Skin epidermis (tissue), 12 donors: ENCODE measurements at regions not wholly inside any gene's neighbourhood (a gene's known extent, or its start where the extent isn't known, plus 50 kb on each side); places are given as distances from the start of the nearest gene placed in this dataset.

Experiments
- H3K27ac ChIP-seq, 21 experiments: fragments of 200-600 bp; sonication (generic) in 11 of 21; one replicate each; pipeline ENCODE4 v1.5.0; 2020; ENCODE audit warnings: mild to moderate bottlenecking in 3 of 21, inconsistent platforms in 2 of 21, moderate library complexity in 2 of 21
- H3K4me3 ChIP-seq, 7 experiments: fragments of 200-600 bp; sonication (generic) in 2 of 7; one replicate each; pipeline ENCODE4 v1.5.0; 2020; ENCODE audit warnings: inconsistent platforms in 2 of 7, mild to moderate bottlenecking in 2 of 7, moderate library complexity in 1 of 7

DNA sequence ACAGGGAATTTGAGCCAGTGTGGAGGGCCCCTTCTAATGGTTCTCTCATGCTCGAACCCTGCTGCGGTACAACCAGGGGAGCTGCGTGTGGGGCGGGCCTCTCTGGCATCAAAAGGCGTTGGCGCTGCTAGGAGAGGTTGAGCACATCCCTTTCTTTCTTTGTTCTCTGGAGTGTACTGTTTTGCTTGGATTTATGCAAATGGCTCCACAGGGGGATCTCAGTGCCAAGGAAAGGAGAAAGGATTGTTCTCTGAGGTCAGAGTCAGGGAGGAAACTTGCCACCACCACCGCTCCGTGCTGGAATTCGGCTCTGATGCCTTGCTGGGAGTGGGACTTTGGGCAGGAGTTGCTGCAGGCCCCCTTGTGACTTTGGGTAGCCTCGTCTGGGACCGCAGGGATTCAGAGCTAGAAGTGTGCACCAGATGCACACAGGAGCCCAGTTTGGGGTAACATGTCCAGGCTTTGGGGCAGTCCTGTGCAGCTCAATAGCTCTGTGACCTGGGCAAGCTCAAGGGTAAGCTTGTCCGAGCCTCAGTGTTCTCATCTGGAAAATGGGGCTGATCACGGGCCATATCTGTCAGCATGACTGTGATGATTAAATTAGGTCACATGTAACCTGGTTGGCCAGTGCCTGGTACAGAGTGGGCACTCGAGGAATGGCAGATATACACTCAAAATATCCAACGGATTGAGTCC is 353.0 kb upstream of the EEF2KMT start:
- no peak overlapping the region for H3K4me3 ChIP-seq
- H3K27ac ChIP-seq = no peak overlapping the region

- Histone ChIP-seq H3K4me3 (no peak overlapping the region), H3K27ac (no peak overlapping the region)
Observed at GRCh38 chr16:5449901-5450300, 352.3 kb upstream of the EEF2KMT start.

- no peak overlapping the region for H3K4me3 ChIP-seq
- H3K27ac ChIP-seq = no peak overlapping the region
Observed at GRCh38 chr16:5448798-5449197, 351.2 kb upstream of the EEF2KMT start.

DNA sequence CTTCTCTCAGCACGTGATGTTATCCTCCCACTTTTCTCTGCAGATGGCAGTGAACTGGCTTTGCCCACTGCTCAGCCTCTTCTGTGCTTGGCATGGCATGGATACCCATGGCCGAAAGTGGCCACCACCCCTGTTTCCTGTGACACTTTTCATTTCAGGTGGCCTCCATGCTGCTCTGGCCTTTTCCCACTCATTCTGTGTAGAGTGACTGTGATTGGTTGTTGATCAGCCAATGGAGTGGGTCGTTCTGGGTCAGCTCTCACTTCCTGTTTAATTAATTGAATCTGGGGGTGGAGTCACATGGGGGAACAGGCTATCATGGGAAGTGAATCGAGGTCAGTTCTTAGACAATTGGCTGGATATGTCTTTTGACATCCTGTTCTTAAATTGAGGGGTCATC is 350.1 kb upstream of the EEF2KMT start:
- Histone ChIP-seq H3K27ac (no peak overlapping the region), H3K4me3 (no peak overlapping the region)

DNA sequence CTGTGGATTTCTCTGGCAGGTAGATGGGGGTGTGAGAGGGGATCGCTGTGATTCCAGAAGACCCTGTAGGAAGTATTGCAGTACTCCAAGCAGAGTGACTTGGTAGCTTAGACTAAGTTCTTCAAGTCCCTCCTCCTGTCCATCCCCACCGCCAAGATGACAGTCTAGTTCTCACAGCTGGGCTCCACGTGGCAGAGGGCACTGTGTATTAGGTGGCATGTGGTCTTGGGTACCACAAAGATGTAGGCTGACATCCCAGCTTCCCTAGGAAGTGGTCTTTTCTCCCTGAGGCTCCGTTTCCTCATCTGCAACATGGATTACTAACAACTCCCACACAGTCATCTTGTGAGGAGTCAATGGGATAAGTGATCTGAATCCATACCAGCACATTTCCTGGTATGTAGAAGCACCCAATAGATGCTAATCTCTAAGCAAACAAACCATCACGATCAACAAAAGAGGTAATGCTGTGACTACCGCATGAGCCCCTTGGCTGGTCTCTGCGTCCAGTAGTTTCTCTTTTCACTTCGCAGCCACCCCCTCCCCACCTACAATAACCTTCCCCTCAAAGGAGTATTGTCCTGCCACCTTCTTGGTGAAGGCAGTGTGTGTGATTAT is 349.1 kb upstream of the EEF2KMT start:
- no peak overlapping the region for H3K4me3 ChIP-seq
- H3K27ac ChIP-seq = no peak overlapping the region

DNA sequence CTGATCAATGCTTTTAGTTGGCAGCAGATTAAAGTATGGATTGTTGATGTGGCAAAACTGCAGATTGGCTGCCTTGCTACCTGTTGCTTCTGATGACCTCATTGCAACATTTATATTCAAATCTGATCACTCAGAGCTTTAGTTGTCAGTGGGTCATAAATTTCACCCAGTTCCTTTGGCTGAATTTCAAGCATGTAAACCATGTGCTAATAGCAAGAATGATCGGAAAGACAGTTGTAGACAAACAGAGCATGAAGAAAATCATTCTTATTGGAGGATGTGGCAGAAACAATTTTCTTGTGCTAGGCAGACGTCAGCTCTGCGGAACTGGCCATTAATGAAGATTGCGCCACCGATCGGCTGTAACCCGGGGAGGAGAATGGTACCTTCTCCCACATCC is 346.6 kb upstream of the EEF2KMT start:
- H3K27ac ChIP-seq = no peak overlapping the region
- H3K4me3 ChIP-seq = no peak overlapping the region

DNA sequence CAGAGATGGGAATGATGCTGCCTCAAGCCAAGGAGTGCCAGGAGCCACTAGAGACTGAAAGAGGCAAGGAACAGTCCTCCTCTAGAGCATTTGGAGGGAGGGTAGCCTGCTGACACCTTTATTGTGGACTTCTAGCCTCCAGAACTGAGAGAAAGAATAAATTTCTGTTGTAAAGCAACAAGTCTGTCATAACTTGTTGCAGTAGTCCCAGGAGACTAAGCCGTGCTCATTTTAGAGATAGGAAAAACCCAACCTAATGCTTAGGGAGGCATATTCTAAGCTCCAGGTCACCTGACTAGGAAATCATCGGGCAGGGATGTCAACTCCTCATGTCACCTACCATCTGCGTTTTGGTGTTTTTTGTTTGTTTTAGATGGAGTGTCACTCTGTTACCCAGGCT is 345.4 kb upstream of the EEF2KMT start:
- no peak overlapping the region for H3K4me3 ChIP-seq
- H3K27ac ChIP-seq = no peak overlapping the region

GRCh38 chr16:5442054-5442453 is 344.5 kb upstream of the EEF2KMT start:
- Histone ChIP-seq H3K27ac (no peak overlapping the region), H3K4me3 (no peak overlapping the region)

- Histone ChIP-seq H3K4me3 (no peak overlapping the region), H3K27ac (no peak overlapping the region)
Observed at GRCh38 chr16:5438591-5438990, 341.0 kb upstream of the EEF2KMT start.

DNA sequence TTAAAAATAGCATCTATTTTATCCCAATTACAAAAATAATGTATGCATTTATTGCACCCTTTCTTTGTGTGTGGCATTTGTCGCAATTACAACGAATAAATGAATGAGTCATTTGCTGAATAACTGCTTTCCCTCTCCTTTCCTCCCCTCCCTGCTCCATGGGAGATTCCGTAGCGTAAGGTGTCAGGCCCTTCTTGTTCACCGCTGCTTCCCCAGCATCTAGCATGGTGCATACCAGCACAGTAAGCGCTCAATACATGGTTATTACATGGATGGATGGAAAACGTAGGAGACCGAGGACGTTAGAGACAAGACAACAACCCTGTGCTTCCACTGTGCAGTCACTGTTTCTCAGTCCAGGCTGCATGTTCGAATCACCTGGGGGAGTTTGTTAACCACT is 336.0 kb upstream of the EEF2KMT start:
- no peak overlapping the region for H3K27ac ChIP-seq
- H3K4me3 ChIP-seq = no peak overlapping the region

DNA sequence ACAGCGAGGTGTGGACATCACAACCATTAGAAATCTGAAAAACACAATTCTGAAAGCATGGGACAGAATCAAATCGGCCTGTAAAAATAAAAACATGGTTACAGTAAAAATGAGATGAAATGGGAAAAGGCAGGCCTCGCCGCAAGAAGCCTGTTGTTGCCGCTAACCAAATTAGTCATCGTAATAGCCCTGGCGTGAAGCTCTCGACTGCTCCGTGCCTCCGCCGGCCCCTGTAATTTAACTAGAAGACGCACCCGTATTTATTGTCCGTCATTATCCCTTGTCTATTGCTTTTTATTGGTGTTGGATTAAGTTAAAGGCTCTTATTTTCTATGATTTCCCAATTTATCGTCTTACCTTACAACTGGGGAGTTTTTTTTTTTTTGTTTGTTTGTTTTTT is 334.6 kb upstream of the EEF2KMT start:
- Histone ChIP-seq H3K4me3 (no peak overlapping the region), H3K27ac (no peak overlapping the region)

DNA sequence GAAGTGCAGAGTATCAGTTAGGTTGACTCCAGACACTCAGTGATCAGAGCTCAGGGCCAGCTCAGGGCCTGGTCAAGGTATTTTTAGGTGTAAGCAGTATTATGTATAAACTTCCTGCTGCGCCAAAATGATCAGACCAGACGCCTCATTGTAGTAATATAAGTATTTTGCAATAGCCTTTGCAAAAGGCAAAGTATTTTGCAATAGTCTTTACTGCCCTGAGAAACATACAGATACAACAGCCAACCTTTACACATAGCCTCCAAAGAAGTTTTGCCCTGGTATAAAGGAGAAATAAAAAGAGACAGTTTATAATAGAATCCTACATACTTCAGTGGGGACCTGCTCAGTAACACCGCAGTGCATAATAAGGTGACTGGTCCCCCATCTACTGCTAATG is 333.0 kb upstream of the EEF2KMT start:
- Histone ChIP-seq H3K4me3 (no peak overlapping the region), H3K27ac (no peak overlapping the region)

DNA sequence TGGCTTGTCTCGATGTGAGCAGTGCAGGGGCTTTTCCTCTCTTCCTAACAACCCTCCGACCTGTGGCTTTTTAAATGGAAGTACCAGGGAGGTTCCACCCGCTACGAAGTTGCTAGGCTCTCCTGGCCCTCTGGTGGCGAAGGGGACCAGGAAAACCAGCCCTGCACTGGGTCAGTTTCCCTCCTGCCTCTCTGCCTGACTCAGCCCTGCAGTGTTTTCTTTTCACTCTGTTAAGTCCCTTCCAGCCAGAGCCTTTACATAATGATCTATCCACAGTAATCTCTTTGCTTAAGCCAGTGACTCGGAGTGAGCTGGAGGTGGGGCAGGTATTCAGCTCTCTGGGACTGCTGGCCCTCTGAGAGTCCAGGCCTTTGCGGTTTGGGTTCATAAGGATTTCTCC is 331.3 kb upstream of the EEF2KMT start:
- Histone ChIP-seq H3K27ac (no peak overlapping the region), H3K4me3 (no peak overlapping the region)

DNA sequence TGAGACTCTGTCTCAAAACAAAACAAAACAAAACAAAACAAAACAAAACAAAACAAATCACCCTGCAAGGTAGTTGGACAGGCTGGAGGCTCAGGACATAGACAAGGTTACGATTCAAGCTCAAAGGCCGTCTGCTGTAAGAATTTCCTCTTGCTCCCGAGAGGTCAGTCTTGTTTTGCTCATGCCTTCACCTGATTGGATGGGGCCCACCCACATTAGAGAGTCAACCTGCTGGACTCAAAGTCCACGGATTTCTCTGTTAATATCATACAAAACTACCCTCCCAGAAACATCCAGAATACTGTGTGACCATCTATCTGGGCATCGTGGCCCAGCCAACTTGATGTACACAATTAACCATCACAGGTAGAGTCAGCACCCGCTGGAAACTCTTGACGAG is 330.0 kb upstream of the EEF2KMT start:
- no peak overlapping the region for H3K4me3 ChIP-seq
- no peak overlapping the region for H3K27ac ChIP-seq

- H3K4me3 ChIP-seq = no peak overlapping the region
- no peak overlapping the region for H3K27ac ChIP-seq
Observed at GRCh38 chr16:5422643-5423496, 325.3 kb upstream of the EEF2KMT start.

DNA sequence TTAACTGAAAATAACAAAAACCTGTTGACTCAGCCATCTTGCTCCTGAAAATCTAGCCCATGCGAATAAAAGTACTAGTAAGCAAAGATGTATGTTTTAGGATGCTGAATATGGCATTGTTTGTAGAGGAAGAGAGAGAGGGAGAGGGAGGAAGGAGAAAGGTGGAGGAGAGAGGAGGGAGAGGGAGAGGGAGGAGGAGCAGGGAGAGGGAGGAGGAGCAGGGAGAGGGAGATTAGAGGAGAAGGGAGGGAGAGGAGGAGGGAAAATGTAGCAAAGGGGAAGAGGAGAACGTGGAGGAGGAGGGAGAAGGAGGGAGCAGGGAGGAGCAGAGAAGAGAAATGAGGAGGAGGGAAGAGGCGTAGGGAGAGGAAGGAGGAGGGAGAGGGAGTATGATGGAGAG is 324.5 kb upstream of the EEF2KMT start:
- Histone ChIP-seq H3K4me3 (no peak overlapping the region), H3K27ac (no peak overlapping the region)

- no peak overlapping the region for H3K27ac ChIP-seq
- H3K4me3 ChIP-seq = no peak overlapping the region
Observed at GRCh38 chr16:5416013-5416412, 318.4 kb upstream of the EEF2KMT start.

DNA sequence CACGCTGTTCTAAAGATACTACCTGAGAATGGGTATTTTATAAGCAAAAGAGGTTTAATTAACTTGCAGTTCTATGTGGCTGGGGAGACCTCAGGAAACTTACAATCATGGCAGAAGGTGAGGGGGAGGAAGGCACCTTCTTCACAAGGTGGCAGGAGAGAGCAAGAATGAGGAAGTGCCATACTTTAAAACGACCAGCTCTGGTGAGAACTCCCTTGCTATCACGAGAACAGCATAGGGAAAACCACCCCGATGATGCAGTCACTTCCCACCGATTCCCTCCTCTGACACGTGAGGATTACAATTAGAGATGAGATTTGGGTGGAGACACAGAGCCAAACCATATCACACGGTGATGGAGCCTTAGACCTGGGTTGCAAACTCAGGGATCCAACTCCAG is 317.5 kb upstream of the EEF2KMT start:
- no peak overlapping the region for H3K27ac ChIP-seq
- no peak overlapping the region for H3K4me3 ChIP-seq

- no peak overlapping the region for H3K27ac ChIP-seq
- no peak overlapping the region for H3K4me3 ChIP-seq
Observed at GRCh38 chr16:5412731-5413130, 315.1 kb upstream of the EEF2KMT start.

- no peak overlapping the region for H3K27ac ChIP-seq
Observed at GRCh38 chr16:5398203-5398602, 300.6 kb upstream of the EEF2KMT start.

DNA sequence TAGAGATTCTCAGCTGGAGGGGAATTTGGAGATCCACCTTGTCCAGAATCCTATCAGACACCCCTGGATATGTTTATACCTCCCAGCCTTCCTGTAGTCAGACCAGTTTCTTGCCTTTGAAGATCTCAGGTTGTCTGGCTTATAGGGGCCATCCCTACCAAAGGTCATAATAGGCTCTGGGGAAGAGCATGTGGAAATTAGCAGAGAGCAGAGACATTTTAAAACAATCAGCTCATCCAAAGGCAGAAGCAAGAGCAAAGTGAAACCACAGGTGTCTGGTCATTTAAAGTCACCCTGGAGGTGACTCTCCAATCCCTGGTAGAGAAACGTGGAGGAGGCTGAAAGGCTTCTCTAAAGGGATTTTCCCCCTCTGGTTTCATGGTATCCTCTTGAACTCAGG is 299.3 kb upstream of the EEF2KMT start:
- Histone ChIP-seq H3K4me3 (no peak overlapping the region), H3K27ac (no peak overlapping the region)

More at GRCh38 chr16:5398203-5398602, 300.6 kb upstream of the EEF2KMT start:
- no peak overlapping the region for H3K4me3 ChIP-seq
